Inferior parietal cortex (tissue), 1 donor: ENCODE measurements at regions not wholly inside any gene's neighbourhood (a gene's known extent, or its start where the extent isn't known, plus 50 kb on each side); places are given as distances from the start of the nearest gene placed in this dataset.
"Not testable (repeated sequence)": the region's sequence is repeated elsewhere in the genome, so short reads cannot be mapped to it uniquely, and the experiment has no call there.

Experiments used
- DNase-seq: peaks from one replicate; pipeline ENCODE4 v3.0.0-alpha.2; 2016; ENCODE audit errors: extremely low spot score

DNA sequence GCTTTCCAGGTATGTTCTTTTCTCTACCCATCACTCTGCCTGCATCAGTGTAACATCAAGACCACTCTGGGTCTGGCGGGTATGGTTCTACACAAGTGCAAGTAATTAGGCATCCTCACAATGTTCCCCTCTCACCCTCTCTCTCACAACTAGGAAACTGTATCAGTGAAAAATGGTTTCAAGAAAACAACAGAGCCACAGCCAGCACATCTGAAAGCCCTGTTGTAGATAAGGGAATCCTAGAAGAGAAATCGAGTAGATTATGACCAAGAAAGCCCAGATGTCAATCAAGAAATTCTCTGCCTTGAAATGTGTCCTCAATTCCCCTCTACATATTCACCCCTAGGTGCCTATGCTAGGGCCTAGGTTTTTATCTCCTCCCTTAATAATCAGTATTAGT, 281.3 kb upstream of the ANKRD50 start:
- no peak for DNase-seq

GRCh38 chr4:124990398-124990797, 277.9 kb upstream of the ANKRD50 start:
- no peak for DNase-seq

DNA sequence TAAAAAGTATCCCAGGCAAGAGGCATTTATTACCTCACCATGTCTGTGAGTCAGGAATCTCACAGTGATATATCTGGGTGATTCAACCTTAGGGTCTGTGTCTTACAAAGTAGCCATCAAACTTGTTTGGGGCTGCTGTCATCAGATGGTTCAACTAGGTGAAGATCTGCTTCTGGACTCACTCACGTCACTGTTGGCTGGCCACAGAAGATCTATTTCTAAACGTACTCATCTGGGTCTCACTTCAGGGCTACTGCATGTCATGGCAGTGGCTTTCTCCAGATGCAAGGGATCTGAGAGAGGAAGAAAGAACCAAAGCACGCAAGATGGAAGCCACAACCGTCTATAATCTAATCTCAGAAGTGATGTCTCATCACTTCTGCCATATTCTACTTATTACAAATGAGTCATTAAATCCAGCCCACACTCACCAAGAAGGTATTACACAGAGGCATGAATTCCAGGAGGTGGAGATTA, 267.8 kb upstream of the ANKRD50 start:
- DNase-seq: no peak

DNA sequence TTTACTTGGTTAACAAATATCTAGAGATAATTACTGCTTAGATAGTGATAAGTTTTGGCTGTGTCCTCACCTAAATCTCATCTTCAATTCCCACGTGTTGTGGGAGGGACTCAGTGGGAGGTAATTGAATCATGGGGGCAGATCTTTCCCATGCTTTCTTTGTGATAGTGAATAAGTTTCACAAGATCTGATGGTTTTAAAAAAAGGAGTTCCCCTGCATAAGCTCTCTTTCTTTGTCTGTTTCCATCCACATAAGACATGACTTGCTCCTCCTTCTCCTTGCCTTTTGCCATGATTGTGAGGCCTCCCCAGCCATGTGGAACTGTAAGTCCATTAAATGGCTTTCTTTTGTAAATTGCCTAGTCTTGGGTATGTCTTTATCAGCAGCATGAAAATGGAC, 266.0 kb upstream of the ANKRD50 start:
- DNase-seq: not testable (repeated sequence)

- no peak for DNase-seq
Observed at GRCh38 chr4:124977045-124977444, 264.5 kb upstream of the ANKRD50 start.

GRCh38 chr4:124974152-124974551, 261.6 kb upstream of the ANKRD50 start:
- no peak for DNase-seq

- DNase-seq: no peak
Observed at GRCh38 chr4:124973716-124974115, 261.2 kb upstream of the ANKRD50 start.

- DNase-seq: no peak
Observed at GRCh38 chr4:124970011-124970410, 257.5 kb upstream of the ANKRD50 start.

DNA sequence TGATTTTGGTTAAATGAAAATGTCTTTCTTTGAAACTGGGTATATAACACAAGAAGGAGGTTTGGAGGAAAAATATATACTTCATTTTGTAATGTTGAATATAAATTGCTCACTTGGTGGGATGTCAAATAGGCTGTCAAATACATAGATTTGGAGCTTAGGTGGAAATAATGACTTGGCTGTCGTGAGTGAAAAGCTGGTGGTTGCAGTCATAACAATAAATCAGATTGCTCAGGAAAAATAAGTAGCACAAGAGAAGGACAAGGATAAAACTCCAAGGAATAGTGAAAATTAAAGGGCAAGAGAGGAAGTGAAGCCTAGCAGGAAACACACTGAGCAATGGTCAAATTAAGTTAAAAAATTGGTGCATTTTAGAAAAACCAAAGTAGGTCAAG, 253.0 kb upstream of the ANKRD50 start:
- DNase-seq: no peak

DNA sequence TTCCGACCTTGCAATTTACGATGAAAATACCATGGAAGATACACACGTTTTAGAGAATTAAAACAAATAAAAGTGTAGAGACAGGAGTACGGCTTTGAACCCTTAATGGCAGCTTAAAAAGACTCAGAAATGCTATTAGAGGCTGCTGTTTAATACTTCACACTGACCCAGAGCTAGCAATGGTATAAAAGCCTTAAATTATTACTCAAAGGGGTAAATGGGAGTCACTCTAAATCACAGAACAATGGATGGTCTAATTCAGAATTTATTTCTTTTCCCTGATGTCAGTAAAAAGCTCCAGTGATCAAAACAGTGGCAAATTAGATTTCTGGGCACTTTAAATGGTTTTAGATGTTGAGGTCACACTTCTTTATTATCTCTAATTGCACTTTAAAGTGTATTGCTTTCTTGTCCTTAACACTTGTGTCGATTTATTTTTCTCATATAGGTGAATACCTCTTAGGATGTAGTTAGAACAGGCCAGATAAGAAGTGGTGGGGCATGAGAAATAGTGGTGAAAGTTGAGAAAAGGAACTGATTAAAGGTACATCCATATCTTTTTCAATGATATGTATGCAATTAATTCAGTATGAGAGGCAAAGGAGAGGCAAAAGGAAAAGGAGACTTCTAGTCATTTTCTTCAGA, 252.4 kb upstream of the ANKRD50 start:
- no peak for DNase-seq

DNA sequence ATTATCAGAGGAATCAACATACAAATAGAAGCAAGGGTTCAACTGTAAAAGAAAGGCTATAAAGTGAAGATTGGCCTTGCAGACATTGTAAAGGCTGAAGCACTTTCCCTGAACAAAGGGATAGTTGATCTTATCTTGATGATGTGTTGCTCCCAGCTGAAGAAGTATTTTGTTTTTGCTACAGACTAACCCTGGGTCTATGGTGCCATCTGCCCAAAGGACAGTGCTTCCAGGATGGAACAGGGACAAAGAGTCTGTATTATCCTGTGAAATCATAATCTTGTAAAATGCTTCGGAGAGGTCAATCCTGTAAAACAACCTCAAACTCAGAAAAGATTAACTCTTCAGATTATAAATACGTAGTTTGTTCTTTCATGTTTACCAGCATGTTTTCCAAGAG, 251.7 kb upstream of the ANKRD50 start:
- no peak for DNase-seq

DNA sequence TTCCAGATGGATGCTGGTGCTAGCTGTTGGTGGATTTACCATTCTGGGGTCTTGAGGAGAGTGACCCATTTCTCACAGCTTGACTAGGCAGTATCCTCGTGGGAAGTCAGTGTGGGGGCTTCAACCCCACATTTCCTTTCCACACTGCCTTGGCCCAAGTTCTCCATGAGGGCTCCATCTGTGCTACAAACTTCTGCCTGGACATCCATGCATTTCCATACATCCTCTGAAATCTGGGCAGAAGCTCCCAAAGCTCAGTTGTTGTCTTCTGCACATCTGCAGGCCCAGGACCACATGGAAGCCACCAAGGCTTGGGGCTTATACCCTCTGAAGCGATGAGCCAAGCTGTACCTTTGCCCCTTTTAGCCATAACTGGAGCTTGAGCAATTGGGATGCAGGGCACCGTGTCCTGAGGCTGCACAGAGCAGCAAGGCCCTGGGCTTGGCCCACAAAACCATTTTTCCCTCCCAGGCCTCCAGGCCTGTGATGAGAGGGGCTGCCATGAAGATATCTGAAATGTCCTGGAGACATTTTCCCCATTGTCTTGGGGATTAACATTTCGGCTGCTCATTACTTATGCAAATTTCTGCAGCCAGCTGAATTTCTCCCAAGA, 248.7 kb upstream of the ANKRD50 start:
- no peak for DNase-seq

GRCh38 chr4:124958847-124959246, 246.3 kb upstream of the ANKRD50 start:
- no peak for DNase-seq

DNA sequence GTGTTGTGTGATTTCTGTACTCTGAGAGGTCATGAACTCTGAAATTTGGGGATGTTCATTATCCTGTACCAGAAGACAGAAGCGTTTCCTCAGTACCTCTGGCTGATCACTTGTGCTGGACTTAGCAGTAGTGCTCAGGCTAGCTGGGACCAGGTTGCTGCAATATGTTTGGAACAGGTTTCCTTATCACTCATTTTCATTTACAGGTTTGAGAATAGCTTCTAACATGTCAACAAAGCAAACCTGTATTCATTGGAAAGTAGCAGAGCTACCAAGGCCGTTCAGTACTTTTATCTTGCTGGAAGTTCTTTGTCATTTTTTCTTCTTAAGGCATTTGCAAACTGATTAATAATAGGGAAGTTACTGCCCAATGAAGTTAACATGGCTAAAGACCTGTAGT, 242.9 kb upstream of the ANKRD50 start:
- no peak for DNase-seq

- no peak for DNase-seq
Observed at GRCh38 chr4:124954046-124954445, 241.5 kb upstream of the ANKRD50 start.

DNA sequence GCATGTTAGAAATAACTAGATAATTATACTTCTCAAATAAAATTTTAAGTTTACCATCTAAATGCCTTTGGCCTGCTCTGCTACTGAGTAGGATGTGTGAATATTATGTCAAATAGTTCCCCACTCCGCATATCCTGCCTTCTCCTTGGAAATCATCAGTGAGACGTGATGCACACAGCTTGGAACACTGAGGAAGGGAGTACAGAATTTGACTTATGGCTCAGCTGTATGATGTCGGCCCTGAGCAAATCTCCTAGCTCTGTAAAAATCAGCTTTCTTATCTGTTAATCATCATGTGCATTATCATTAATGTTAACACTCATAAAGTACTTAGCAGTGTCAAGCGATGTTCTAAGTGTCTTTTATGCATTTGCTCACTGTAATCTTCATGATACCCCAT, 241.0 kb upstream of the ANKRD50 start:
- no peak for DNase-seq

GRCh38 chr4:124953061-124953460, 240.5 kb upstream of the ANKRD50 start:
- DNase-seq: no peak

- no peak for DNase-seq
Observed at GRCh38 chr4:124952601-124953000, 240.1 kb upstream of the ANKRD50 start.

DNA sequence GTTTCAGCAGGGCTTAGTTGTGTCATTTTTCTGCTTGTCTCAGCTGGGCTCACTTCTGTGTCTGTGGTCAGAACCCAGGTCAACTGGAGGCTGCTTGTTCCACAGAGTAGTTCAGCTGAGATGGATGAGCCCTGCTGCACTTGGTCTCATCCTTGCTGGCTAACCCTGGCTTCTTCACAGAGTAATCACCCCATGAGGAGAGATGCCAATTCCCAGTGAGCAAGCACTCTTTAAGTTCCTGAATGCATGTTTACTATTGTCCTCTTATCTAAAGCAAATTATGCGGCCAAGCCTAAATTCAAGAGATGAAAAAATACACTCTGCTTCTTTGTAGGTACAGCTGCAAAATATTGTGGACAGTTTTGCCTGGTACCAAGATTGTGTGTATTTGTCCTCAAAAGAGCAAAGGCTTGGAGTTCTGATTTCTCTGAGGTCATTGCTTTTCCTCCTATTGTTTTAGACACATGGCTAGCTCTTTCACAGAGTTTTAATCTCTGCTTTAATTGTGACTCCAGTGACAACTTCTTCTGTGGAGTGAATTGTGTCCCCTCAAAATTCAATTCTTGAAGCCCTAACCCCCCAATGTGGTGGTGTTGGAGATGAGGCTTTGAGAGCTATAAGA, 236.6 kb upstream of the ANKRD50 start:
- DNase-seq: no peak

GRCh38 chr4:124947622-124948265, 235.2 kb upstream of the ANKRD50 start:
- DNase-seq: no peak

GRCh38 chr4:124946696-124947095, 234.2 kb upstream of the ANKRD50 start:
- no peak for DNase-seq

DNA sequence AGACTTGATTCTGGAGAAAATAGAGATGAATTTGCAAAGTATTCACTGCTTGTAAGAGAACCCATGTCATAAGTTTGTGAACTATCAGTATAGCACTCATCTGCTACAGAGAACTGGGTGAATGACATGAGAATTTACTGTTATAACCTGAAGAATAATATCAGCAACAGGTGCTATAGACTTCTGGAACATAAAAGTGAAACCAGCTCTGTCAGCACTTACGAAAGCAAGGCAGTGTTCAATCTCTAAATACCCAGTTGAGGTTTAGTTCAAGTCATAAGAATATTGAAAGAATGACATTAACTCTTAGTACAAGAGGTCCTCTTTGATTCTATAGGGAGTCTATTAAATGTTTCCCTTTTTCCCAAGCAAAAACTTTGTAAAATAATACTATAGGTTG, 232.9 kb upstream of the ANKRD50 start:
- no peak for DNase-seq

- DNase-seq: no peak
Observed at GRCh38 chr4:124943938-124944337, 231.4 kb upstream of the ANKRD50 start.
